ENCODE measurements at regions not wholly inside any gene's neighbourhood (a gene's known extent, or its start where the extent isn't known, plus 50 kb on each side); places are given as distances from the start of the nearest gene placed in this dataset.

- H3K27me3 ChIP-seq (ENCODE audit: control insufficient read depth, insufficient read depth, low read length): no peaks in the 10 kb centered on the region
- no CpG with 5 or more reads among the region's 7 CpGs for WGBS (ENCODE audit: insufficient coverage, insufficient read length)
These were observed 140.5 kb downstream of the C16orf95 start for GRCh38 chr16:87176735-87177134.

GRCh38 chr16:87177673-87178072 is 139.5 kb downstream of the C16orf95 start:
- no peak overlapping the region for H3K27ac ChIP-seq (ENCODE audit: low read length)
- no peaks in the 10 kb centered on the region; the same call in 1 of the 2 replicates for H3K36me3 ChIP-seq (ENCODE audit: control insufficient read depth, insufficient read depth, low read length)
- no peaks in the 10 kb centered on the region for H3K9me3 ChIP-seq (ENCODE audit: control insufficient read depth, insufficient read depth, low read length)
- H3K4me3 ChIP-seq (ENCODE audit: low read length): no peak overlapping the region
- H3K4me1 ChIP-seq (ENCODE audit: control insufficient read depth, insufficient read depth, low read length): peaks cover 7% of the 10 kb centered on the region
- no peaks in the 10 kb centered on the region for H3K27me3 ChIP-seq (ENCODE audit: control insufficient read depth, insufficient read depth, low read length)
- WGBS (ENCODE audit: insufficient coverage, insufficient read length): no CpG with 5 or more reads among the region's 15 CpGs
- no peak for DNase-seq (ENCODE audit: low read depth, low spot score)

More at GRCh38 chr16:87176735-87177134, 140.5 kb downstream of the C16orf95 start:
- Histone ChIP-seq H3K36me3 (ENCODE audit: control insufficient read depth, insufficient read depth, low read length) (no peaks in the 10 kb centered on the region; the same call in 1 of the 2 replicates), H3K9me3 (ENCODE audit: control insufficient read depth, insufficient read depth, low read length) (no peaks in the 10 kb centered on the region), H3K4me3 (ENCODE audit: low read length) (no peak overlapping the region), H3K27ac (ENCODE audit: low read length) (no peak overlapping the region), H3K4me1 (ENCODE audit: control insufficient read depth, insufficient read depth, low read length) (peaks cover 7% of the 10 kb centered on the region)
- DNase-seq (ENCODE audit: low read depth, low spot score): no peak

GRCh38 chr16:87178177-87178863 is 138.9 kb downstream of the C16orf95 start:
- no CpG with 5 or more reads among the region's 14 CpGs for WGBS (ENCODE audit: insufficient coverage, insufficient read length)
- DNase-seq (ENCODE audit: low read depth, low spot score): no peak
- peaks cover 7% of the 10 kb centered on the region for H3K4me1 ChIP-seq (ENCODE audit: control insufficient read depth, insufficient read depth, low read length)
- H3K36me3 ChIP-seq (ENCODE audit: control insufficient read depth, insufficient read depth, low read length): no peaks in the 10 kb centered on the region; the same call in 1 of the 2 replicates
- no peaks in the 10 kb centered on the region for H3K9me3 ChIP-seq (ENCODE audit: control insufficient read depth, insufficient read depth, low read length)
- no peak overlapping the region for H3K27ac ChIP-seq (ENCODE audit: low read length)
- peak overlapping the region; percentile 32; the same call in 1 of the 2 replicates for H3K4me3 ChIP-seq (ENCODE audit: low read length)
- no peaks in the 10 kb centered on the region for H3K27me3 ChIP-seq (ENCODE audit: control insufficient read depth, insufficient read depth, low read length)

GRCh38 chr16:87178977-87179376 is 138.2 kb downstream of the C16orf95 start:
- H3K27me3 ChIP-seq (ENCODE audit: control insufficient read depth, insufficient read depth, low read length): no peaks in the 10 kb centered on the region
- no peak for DNase-seq (ENCODE audit: low read depth, low spot score)
- H3K4me3 ChIP-seq (ENCODE audit: low read length): no peak overlapping the region
- H3K4me1 ChIP-seq (ENCODE audit: control insufficient read depth, insufficient read depth, low read length): peaks cover 7% of the 10 kb centered on the region
- H3K27ac ChIP-seq (ENCODE audit: low read length): no peak overlapping the region
- WGBS (ENCODE audit: insufficient coverage, insufficient read length): no CpG with 5 or more reads among the region's 9 CpGs
- no peaks in the 10 kb centered on the region; the same call in 1 of the 2 replicates for H3K36me3 ChIP-seq (ENCODE audit: control insufficient read depth, insufficient read depth, low read length)
- no peaks in the 10 kb centered on the region for H3K9me3 ChIP-seq (ENCODE audit: control insufficient read depth, insufficient read depth, low read length)

GRCh38 chr16:87180069-87180468 is 137.1 kb downstream of the C16orf95 start:
- H3K4me1 ChIP-seq (ENCODE audit: control insufficient read depth, insufficient read depth, low read length): peaks cover 7% of the 10 kb centered on the region
- DNase-seq (ENCODE audit: low read depth, low spot score): no peak
- H3K9me3 ChIP-seq (ENCODE audit: control insufficient read depth, insufficient read depth, low read length): no peaks in the 10 kb centered on the region
- no peaks in the 10 kb centered on the region for H3K27me3 ChIP-seq (ENCODE audit: control insufficient read depth, insufficient read depth, low read length)
- no peak overlapping the region for H3K4me3 ChIP-seq (ENCODE audit: low read length)
- no CpG with 5 or more reads among the region's 6 CpGs for WGBS (ENCODE audit: insufficient coverage, insufficient read length)
- no peaks in the 10 kb centered on the region; the same call in 1 of the 2 replicates for H3K36me3 ChIP-seq (ENCODE audit: control insufficient read depth, insufficient read depth, low read length)
- H3K27ac ChIP-seq (ENCODE audit: low read length): no peak overlapping the region

GRCh38 chr16:87182759-87183158 is 134.4 kb downstream of the C16orf95 start:
- peaks cover 16% of the 10 kb centered on the region for H3K4me1 ChIP-seq (ENCODE audit: control insufficient read depth, insufficient read depth, low read length)
- WGBS (ENCODE audit: insufficient coverage, insufficient read length): no CpG with 5 or more reads among the region's 3 CpGs
- peaks cover 1% of the 10 kb centered on the region; the same call in 1 of the 2 replicates for H3K36me3 ChIP-seq (ENCODE audit: control insufficient read depth, insufficient read depth, low read length)
- no peak overlapping the region for H3K27ac ChIP-seq (ENCODE audit: low read length)
- no peak for DNase-seq (ENCODE audit: low read depth, low spot score)
- H3K27me3 ChIP-seq (ENCODE audit: control insufficient read depth, insufficient read depth, low read length): no peaks in the 10 kb centered on the region
- no peak overlapping the region for H3K4me3 ChIP-seq (ENCODE audit: low read length)
- no peaks in the 10 kb centered on the region for H3K9me3 ChIP-seq (ENCODE audit: control insufficient read depth, insufficient read depth, low read length)

GRCh38 chr16:87183647-87184046 is 133.5 kb downstream of the C16orf95 start:
- H3K36me3 ChIP-seq (ENCODE audit: control insufficient read depth, insufficient read depth, low read length): peaks cover 3% of the 10 kb centered on the region; the same call in 1 of the 2 replicates
- DNase-seq (ENCODE audit: low read depth, low spot score): no peak
- H3K4me1 ChIP-seq (ENCODE audit: control insufficient read depth, insufficient read depth, low read length): peaks cover 16% of the 10 kb centered on the region
- no peaks in the 10 kb centered on the region for H3K27me3 ChIP-seq (ENCODE audit: control insufficient read depth, insufficient read depth, low read length)
- H3K27ac ChIP-seq (ENCODE audit: low read length): no peak overlapping the region
- no peak overlapping the region for H3K4me3 ChIP-seq (ENCODE audit: low read length)
- no peaks in the 10 kb centered on the region for H3K9me3 ChIP-seq (ENCODE audit: control insufficient read depth, insufficient read depth, low read length)
- WGBS (ENCODE audit: insufficient coverage, insufficient read length): no CpG with 5 or more reads among the region's 10 CpGs

GRCh38 chr16:87185308-87185707 is 131.9 kb downstream of the C16orf95 start:
- Histone ChIP-seq H3K9me3 (ENCODE audit: control insufficient read depth, insufficient read depth, low read length) (no peaks in the 10 kb centered on the region), H3K4me3 (ENCODE audit: low read length) (no peak overlapping the region), H3K4me1 (ENCODE audit: control insufficient read depth, insufficient read depth, low read length) (peaks cover 9% of the 10 kb centered on the region), H3K27me3 (ENCODE audit: control insufficient read depth, insufficient read depth, low read length) (no peaks in the 10 kb centered on the region), H3K36me3 (ENCODE audit: control insufficient read depth, insufficient read depth, low read length) (0 out of 2 replicates have a peak, but pooled peaks cover 3% of the 10 kb centered on the region), H3K27ac (ENCODE audit: low read length) (no peak overlapping the region)
- WGBS (ENCODE audit: insufficient coverage, insufficient read length): no CpG with 5 or more reads among the region's 8 CpGs
- DNase-seq (ENCODE audit: low read depth, low spot score): no peak

GRCh38 chr16:87185983-87186382 is 131.2 kb downstream of the C16orf95 start:
- Histone ChIP-seq H3K27ac (ENCODE audit: low read length) (no peak overlapping the region), H3K4me1 (ENCODE audit: control insufficient read depth, insufficient read depth, low read length) (peaks cover 9% of the 10 kb centered on the region), H3K9me3 (ENCODE audit: control insufficient read depth, insufficient read depth, low read length) (no peaks in the 10 kb centered on the region), H3K4me3 (ENCODE audit: low read length) (no peak overlapping the region), H3K36me3 (ENCODE audit: control insufficient read depth, insufficient read depth, low read length) (0 out of 2 replicates have a peak, but pooled peaks cover 3% of the 10 kb centered on the region), H3K27me3 (ENCODE audit: control insufficient read depth, insufficient read depth, low read length) (no peaks in the 10 kb centered on the region)
- DNase-seq (ENCODE audit: low read depth, low spot score): no peak
- no CpG with 5 or more reads among the region's 19 CpGs for WGBS (ENCODE audit: insufficient coverage, insufficient read length)

- DNase-seq (ENCODE audit: low read depth, low spot score): no peak
- Histone ChIP-seq H3K4me3 (ENCODE audit: low read length) (no peak overlapping the region), H3K36me3 (ENCODE audit: control insufficient read depth, insufficient read depth, low read length) (0 out of 2 replicates have a peak, but pooled peaks cover 3% of the 10 kb centered on the region), H3K9me3 (ENCODE audit: control insufficient read depth, insufficient read depth, low read length) (no peaks in the 10 kb centered on the region), H3K27me3 (ENCODE audit: control insufficient read depth, insufficient read depth, low read length) (no peaks in the 10 kb centered on the region), H3K27ac (ENCODE audit: low read length) (no peak overlapping the region), H3K4me1 (ENCODE audit: control insufficient read depth, insufficient read depth, low read length) (peaks cover 9% of the 10 kb centered on the region)
- whole genome bisulfite sequencing (ENCODE audit: insufficient coverage, insufficient read length): no CpG with 5 or more reads among the region's 17 CpGs
These were observed 130.7 kb downstream of the C16orf95 start for GRCh38 chr16:87186446-87186845.

Measured in iPS DF 6.9 (cell line).